ENCODE measurements at regions not wholly inside any gene's neighbourhood (a gene's known extent, or its start where the extent isn't known, plus 50 kb on each side); places are given as distances from the start of the nearest gene placed in this dataset.
A peak's percentile ranks its signal among the peaks of the same experiment; 100 is the strongest.
"Not testable (repeated sequence)": the region's sequence is repeated elsewhere in the genome, so short reads cannot be mapped to it uniquely, and the experiment has no call there.

GRCh38 chr1:89436856-89437255, 73.0 kb downstream of the GBP6 start:
- DNase-seq (ENCODE audit: low read depth) = no peak

- not testable (repeated sequence) for DNase-seq (ENCODE audit: low read depth)
These were observed 74.4 kb downstream of the GBP6 start for GRCh38 chr1:89438301-89438700.

GRCh38 chr1:89440911-89441310, 77.1 kb downstream of the GBP6 start:
- DNase-seq (ENCODE audit: low read depth) = no peak

GRCh38 chr1:89444791-89445190, 79.8 kb upstream of the LRRC8B start:
- DNase-seq (ENCODE audit: low read depth) = no peak

- DNase-seq (ENCODE audit: low read depth) = peak; percentile 54
These were observed 73.6 kb upstream of the LRRC8B start for GRCh38 chr1:89451011-89451410.

GRCh38 chr1:89453123-89453972, 71.3 kb upstream of the LRRC8B start:
- no peak for DNase-seq (ENCODE audit: low read depth)

GRCh38 chr1:89454845-89455521, 69.6 kb upstream of the LRRC8B start:
- DNase-seq (ENCODE audit: low read depth) = peak; percentile 62

GRCh38 chr1:89457046-89457445, 67.6 kb upstream of the LRRC8B start:
- no peak for DNase-seq (ENCODE audit: low read depth)

GRCh38 chr1:89459081-89459480, 65.5 kb upstream of the LRRC8B start:
- DNase-seq (ENCODE audit: low read depth) = no peak

- no peak for DNase-seq (ENCODE audit: low read depth)
These were observed 64.3 kb upstream of the LRRC8B start for GRCh38 chr1:89460325-89460724.

GRCh38 chr1:89462250-89462649, 62.4 kb upstream of the LRRC8B start:
- DNase-seq (ENCODE audit: low read depth) = no peak

- peak; percentile 25 for DNase-seq (ENCODE audit: low read depth)
These were observed 60.6 kb upstream of the LRRC8B start for GRCh38 chr1:89464008-89464407.

GRCh38 chr1:89465201-89465600, 59.4 kb upstream of the LRRC8B start:
- DNase-seq (ENCODE audit: low read depth) = peak; percentile 12

GRCh38 chr1:89466307-89466930, 58.2 kb upstream of the LRRC8B start:
- DNase-seq (ENCODE audit: low read depth) = no peak

- no peak for DNase-seq (ENCODE audit: low read depth)
These were observed 52.4 kb upstream of the LRRC8B start for GRCh38 chr1:89472253-89472652.

GRCh38 chr1:89472886-89473417, 51.7 kb upstream of the LRRC8B start:
- DNase-seq (ENCODE audit: low read depth) = no peak
